Glutamatergic neuron (in vitro differentiated cells): ENCODE measurements at regions not wholly inside any gene's neighbourhood (a gene's known extent, or its start where the extent isn't known, plus 50 kb on each side); places are given as distances from the start of the nearest gene placed in this dataset.
A peak's percentile ranks its signal among the peaks of the same experiment; 100 is the strongest.

Experiments used
- DNase-seq: peaks from one replicate; pipeline ENCODE4 v3.0.0; 2022
- H3K27ac Mint-ChIP-seq: one replicate; pipeline ENCODE4 v1.8.0; 2020; ENCODE audit warnings: mild to moderate bottlenecking, mixed read lengths, inconsistent platforms; ENCODE audit not compliant: unreplicated experiment
- H3K27me3 Mint-ChIP-seq: one replicate; pipeline ENCODE4 v1.8.0; 2020; ENCODE audit warnings: mild to moderate bottlenecking, moderate library complexity, mixed read lengths, inconsistent platforms; ENCODE audit not compliant: unreplicated experiment
- H3K36me3 Mint-ChIP-seq: one replicate; pipeline ENCODE4 v1.8.0; 2020; ENCODE audit warnings: mild to moderate bottlenecking, mixed read lengths, inconsistent platforms; ENCODE audit not compliant: unreplicated experiment
- H3K4me1 Mint-ChIP-seq: one replicate; pipeline ENCODE4 v1.8.0; 2020; ENCODE audit warnings: mild to moderate bottlenecking, low read depth, mixed read lengths, inconsistent platforms; ENCODE audit not compliant: unreplicated experiment
- H3K4me3 Mint-ChIP-seq: one replicate; pipeline ENCODE4 v1.8.0; 2020; ENCODE audit warnings: mild to moderate bottlenecking, mixed read lengths, inconsistent platforms; ENCODE audit not compliant: unreplicated experiment
- H3K9me3 Mint-ChIP-seq: one replicate; pipeline ENCODE4 v1.8.0; 2020; ENCODE audit warnings: mild to moderate bottlenecking, moderate library complexity, mixed read lengths, inconsistent platforms; ENCODE audit not compliant: unreplicated experiment
- CTCF ChIP-seq: fragments of 200-600 bp; sonication (generic); IDR thresholded peaks from one replicate; pipeline ENCODE4 v1.5.0; 2021; ENCODE audit not compliant: partially characterized antibody, unreplicated experiment

- H3K36me3 Mint-ChIP-seq, result no peaks in the 10 kb centered on the region
- H3K4me3 Mint-ChIP-seq, result peak overlapping the region; percentile 81
- H3K27me3 Mint-ChIP-seq, result peaks cover 3% of the 10 kb centered on the region
- no peak for TF ChIP-seq CTCF
- peak; percentile 60 for DNase-seq
- H3K4me1 Mint-ChIP-seq, result peaks cover 31% of the 10 kb centered on the region
- peak overlapping the region; percentile 79 for H3K27ac Mint-ChIP-seq
- H3K9me3 Mint-ChIP-seq, result peaks cover 7% of the 10 kb centered on the region
Measured at GRCh38 chr17:77887464-77888241, 70.8 kb upstream of the TNRC6C start.

- peaks cover 7% of the 10 kb centered on the region for H3K9me3 Mint-ChIP-seq
- H3K27me3 Mint-ChIP-seq, result peaks cover 3% of the 10 kb centered on the region
- H3K4me1 Mint-ChIP-seq, result peaks cover 31% of the 10 kb centered on the region
- peak overlapping the region; percentile 4 for H3K27ac Mint-ChIP-seq
- H3K36me3 Mint-ChIP-seq, result no peaks in the 10 kb centered on the region
- no peak for DNase-seq
- H3K4me3 Mint-ChIP-seq, result peak overlapping the region; percentile 81
- TF ChIP-seq CTCF, result no peak
Measured at GRCh38 chr17:77888242-77889134, 70.0 kb upstream of the TNRC6C start.

- no peak for TF ChIP-seq CTCF
- H3K27ac Mint-ChIP-seq, result no peak overlapping the region
- DNase-seq, result no peak
- peaks cover 7% of the 10 kb centered on the region for H3K9me3 Mint-ChIP-seq
- no peak overlapping the region for H3K4me3 Mint-ChIP-seq
- no peaks in the 10 kb centered on the region for H3K36me3 Mint-ChIP-seq
- peaks cover 26% of the 10 kb centered on the region for H3K4me1 Mint-ChIP-seq
- H3K27me3 Mint-ChIP-seq, result peaks cover 6% of the 10 kb centered on the region
Measured at GRCh38 chr17:77889135-77889505, 69.4 kb upstream of the TNRC6C start.

GRCh38 chr17:77889866-77890760 lies 68.4 kb upstream of the TNRC6C start:
- H3K27ac Mint-ChIP-seq, result no peak overlapping the region
- H3K9me3 Mint-ChIP-seq, result peaks cover 7% of the 10 kb centered on the region
- H3K36me3 Mint-ChIP-seq, result no peaks in the 10 kb centered on the region
- peak; percentile 2 for TF ChIP-seq CTCF
- H3K4me1 Mint-ChIP-seq, result peaks cover 23% of the 10 kb centered on the region
- peak; percentile 11 for DNase-seq
- H3K4me3 Mint-ChIP-seq, result no peak overlapping the region
- H3K27me3 Mint-ChIP-seq, result peaks cover 8% of the 10 kb centered on the region
